Parathyroid adenoma (tissue), 2 donors: ENCODE measurements at regions not wholly inside any gene's neighbourhood (a gene's known extent, or its start where the extent isn't known, plus 50 kb on each side); places are given as distances from the start of the nearest gene placed in this dataset.

Experiments used
- H2AFZ ChIP-seq: fragments of 300-600 bp; sonication (generic); one replicate; pipeline ENCODE4 v1.7.0; 2017; ENCODE audit warnings: antibody characterized with exemption, mild to moderate bottlenecking
- H3K27ac ChIP-seq: fragments of 300-600 bp; sonication (generic); one replicate; pipeline ENCODE4 v1.7.0; 2017
- H3K27me3 ChIP-seq: fragments of 300-600 bp; sonication (generic); one replicate; pipeline ENCODE4 v1.7.0; 2017; ENCODE audit warnings: low read length; ENCODE audit not compliant: control insufficient read depth, insufficient read depth
- H3K36me3 ChIP-seq: fragments of 300-600 bp; sonication (generic); one replicate; pipeline ENCODE4 v1.7.0; 2017; ENCODE audit warnings: low read length; ENCODE audit not compliant: control insufficient read depth, insufficient read depth
- H3K4me1 ChIP-seq: fragments of 300-600 bp; sonication (generic); one replicate; pipeline ENCODE4 v1.7.0; 2017; ENCODE audit warnings: control low read depth
- H3K4me2 ChIP-seq: fragments of 300-600 bp; sonication (generic); one replicate; pipeline ENCODE4 v1.7.0; 2017; ENCODE audit warnings: low read length
- H3K4me3 ChIP-seq: fragments of 300-600 bp; sonication (generic); one replicate; pipeline ENCODE4 v1.7.0; 2017; ENCODE audit warnings: low read depth, low read length
- H3K79me2 ChIP-seq: fragments of 300-600 bp; sonication (generic); one replicate; pipeline ENCODE4 v1.7.0; 2017; ENCODE audit warnings: control low read depth
- H3K9ac ChIP-seq: fragments of 300-600 bp; sonication (generic); one replicate; pipeline ENCODE4 v1.7.0; 2017; ENCODE audit warnings: mild to moderate bottlenecking
- H3K9me3 ChIP-seq: fragments of 300-600 bp; sonication (generic); one replicate; pipeline ENCODE4 v1.7.0; 2017; ENCODE audit warnings: low read length; ENCODE audit not compliant: control insufficient read depth
- CTCF ChIP-seq: fragments of 300-600 bp; sonication (generic); IDR thresholded peaks from one replicate; pipeline ENCODE4 v1.7.0; 2017; ENCODE audit warnings: antibody characterized with exemption, mild to moderate bottlenecking
- donor health status: primary hyperparathyroidism.

DNA sequence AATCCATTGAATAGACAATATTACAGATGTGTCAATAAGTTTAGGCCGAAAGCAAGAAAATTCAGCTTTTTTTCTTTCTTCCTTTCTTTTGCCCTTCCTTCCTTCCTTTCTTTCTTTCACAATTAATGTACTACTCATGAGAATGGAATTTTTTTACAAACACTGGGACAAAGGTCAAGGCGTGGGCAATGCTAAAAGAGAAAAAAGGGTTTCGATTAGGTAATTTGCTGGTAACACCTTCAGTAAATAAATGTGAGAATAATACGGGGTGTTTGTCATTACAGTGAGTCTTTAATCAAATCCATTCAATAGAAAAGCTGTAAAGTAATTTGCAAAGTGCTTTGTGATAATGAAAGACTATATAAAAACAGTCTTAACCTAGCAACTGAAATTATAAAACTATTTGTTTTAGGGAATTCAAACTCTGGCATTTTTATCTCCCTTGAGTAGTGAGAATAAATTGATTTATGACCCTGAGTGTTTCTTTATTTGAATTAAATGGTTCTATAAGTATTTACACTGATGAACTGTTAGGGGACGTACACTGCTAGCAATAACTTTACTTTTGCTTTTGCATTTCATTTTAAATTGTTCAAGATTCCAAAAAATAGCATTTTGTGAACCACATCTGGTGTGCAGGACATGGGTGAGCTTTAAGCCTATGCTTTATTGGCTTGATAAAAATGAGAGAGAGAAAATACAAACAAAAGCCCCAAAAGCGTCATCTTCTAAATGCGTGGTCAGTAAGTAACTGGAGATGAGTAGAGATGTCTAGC is 104.2 kb upstream of the THRB start:
- no peak for TF ChIP-seq CTCF
- H3K4me1 ChIP-seq, result no peaks in the 10 kb centered on the region
- H3K4me2 ChIP-seq, result no peak overlapping the region
- H3K27ac ChIP-seq, result no peak overlapping the region
- no peaks in the 10 kb centered on the region for H3K79me2 ChIP-seq
- no peaks in the 10 kb centered on the region for H3K36me3 ChIP-seq
- H3K9ac ChIP-seq, result no peak overlapping the region
- H3K4me3 ChIP-seq, result no peak overlapping the region
- H2AFZ ChIP-seq, result no peak overlapping the region
- no peaks in the 10 kb centered on the region for H3K27me3 ChIP-seq
- H3K9me3 ChIP-seq, result no peaks in the 10 kb centered on the region

DNA sequence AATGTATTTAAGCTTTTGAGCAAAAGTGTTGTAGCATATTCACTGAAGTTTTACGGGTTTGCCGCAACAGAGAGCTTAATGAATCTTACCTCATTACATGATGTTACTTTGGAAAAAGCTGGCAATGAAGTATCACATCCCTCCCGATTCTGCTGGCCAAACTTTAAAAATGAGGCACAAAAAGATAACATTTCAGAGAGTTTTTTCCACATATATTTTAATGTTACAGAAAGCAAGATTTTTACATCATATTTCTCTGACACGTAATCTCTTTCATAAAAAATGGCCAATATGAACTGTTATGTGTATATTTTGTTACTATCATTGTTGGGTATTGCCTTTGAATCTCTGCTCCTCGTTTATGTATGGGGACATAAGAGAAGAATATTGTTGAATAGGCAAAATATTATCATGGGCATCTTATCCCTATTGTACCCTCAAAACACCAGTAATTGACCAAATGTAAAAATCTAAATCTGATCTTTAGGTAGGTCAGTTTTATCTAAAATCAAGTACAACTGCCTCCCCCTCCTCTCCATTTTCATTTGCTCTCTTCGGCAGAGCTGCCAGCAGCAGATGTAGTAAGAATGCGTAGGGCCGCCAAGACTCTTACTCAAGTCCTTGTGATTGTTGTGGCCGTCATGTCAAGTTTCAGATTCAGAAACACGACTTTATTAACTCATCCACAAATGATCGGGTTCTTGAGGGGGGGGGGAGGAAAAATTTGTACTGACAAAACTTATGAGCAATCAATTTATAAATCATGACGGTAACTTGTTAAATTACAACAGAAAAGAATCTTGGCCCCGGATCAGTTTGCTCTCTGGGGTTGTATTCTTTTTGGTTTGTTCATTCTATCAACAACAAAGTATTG is 106.7 kb upstream of the THRB start:
- no peak overlapping the region for H2AFZ ChIP-seq
- H3K4me1 ChIP-seq, result no peaks in the 10 kb centered on the region
- no peaks in the 10 kb centered on the region for H3K36me3 ChIP-seq
- no peak overlapping the region for H3K4me3 ChIP-seq
- no peaks in the 10 kb centered on the region for H3K79me2 ChIP-seq
- no peak for TF ChIP-seq CTCF
- no peak overlapping the region for H3K9ac ChIP-seq
- no peaks in the 10 kb centered on the region for H3K27me3 ChIP-seq
- H3K9me3 ChIP-seq, result no peaks in the 10 kb centered on the region
- no peak overlapping the region for H3K27ac ChIP-seq
- no peak overlapping the region for H3K4me2 ChIP-seq

DNA sequence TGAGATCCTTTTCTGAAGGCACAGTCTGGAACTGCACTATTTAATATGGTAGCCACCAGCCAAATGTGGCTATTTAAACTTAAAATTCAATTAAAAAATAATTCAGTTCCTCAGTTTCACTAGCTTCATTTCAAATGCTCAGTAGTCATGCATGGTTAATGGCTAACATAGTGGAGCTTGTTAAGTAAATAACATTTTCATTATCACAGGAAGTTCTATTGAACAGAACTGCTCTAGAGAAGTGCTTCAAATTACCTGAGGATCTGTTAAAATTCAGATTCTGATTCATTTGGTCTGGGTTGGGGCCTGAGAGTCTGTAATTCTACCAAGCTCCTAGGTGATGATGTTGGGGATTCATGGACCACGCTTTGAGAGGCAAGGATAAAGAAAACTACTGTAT is 109.6 kb upstream of the THRB start:
- H3K36me3 ChIP-seq, result no peaks in the 10 kb centered on the region
- no peaks in the 10 kb centered on the region for H3K4me1 ChIP-seq
- no peak for TF ChIP-seq CTCF
- H3K9me3 ChIP-seq, result no peaks in the 10 kb centered on the region
- H3K9ac ChIP-seq, result no peak overlapping the region
- H3K79me2 ChIP-seq, result no peaks in the 10 kb centered on the region
- H3K27me3 ChIP-seq, result no peaks in the 10 kb centered on the region
- no peak overlapping the region for H3K27ac ChIP-seq
- no peak overlapping the region for H3K4me3 ChIP-seq
- no peak overlapping the region for H3K4me2 ChIP-seq
- no peak overlapping the region for H2AFZ ChIP-seq

- Histone ChIP-seq H2AFZ (no peak overlapping the region), H3K4me2 (no peak overlapping the region), H3K9me3 (no peaks in the 10 kb centered on the region), H3K79me2 (no peaks in the 10 kb centered on the region), H3K9ac (no peak overlapping the region), H3K36me3 (no peaks in the 10 kb centered on the region), H3K27ac (no peak overlapping the region), H3K27me3 (no peaks in the 10 kb centered on the region), H3K4me1 (no peaks in the 10 kb centered on the region), H3K4me3 (no peak overlapping the region)
- TF ChIP-seq CTCF, result no peak
Observed at GRCh38 chr3:24605511-24606028, 110.9 kb upstream of the THRB start.
